K562 (cell line): ENCODE measurements at regions not wholly inside any gene's neighbourhood (a gene's known extent, or its start where the extent isn't known, plus 50 kb on each side); places are given as distances from the start of the nearest gene placed in this dataset.

Experiments
- ATAC-seq: fragments of 200-7000 bp; cut with Tn5 transposase; 3 replicates; pipeline ENCODE4 v1.9.1; 2020; ENCODE audit warnings: moderate library complexity
- BruUV-seq: library from RNA; stranded (reverse); fragments of 400-500 nt; replicated peaks from 2 replicates; lab custom pipeline; 2021; lab: Mats Ljungman, UMichigan
- CTCF ChIA-PET: fragments of 300-600 bp; formaldehyde crosslinking; extraction: SDS; loops from one replicate; lab custom pipeline; 2021; ENCODE audit warnings: low intra/inter-chr PET ratio; lab: Yijun Ruan, JAX
- POLR2A ChIA-PET: fragments of 300-600, 350-650 bp; sonication (Branson Sonifier 250); formaldehyde crosslinking; extraction: SDS; loops from one replicate; lab custom pipeline; 2021; ENCODE audit warnings: antibody characterized with exemption, inconsistent platforms; lab: Yijun Ruan, JAX
- DNase-seq, 4 experiments: peaks; one replicate each; pipeline versions ENCODE4 v3.0.0 to v3.0.0-alpha.2; 2011 to 2018; ENCODE audit warnings: low spot score in 3 of 4, mixed read lengths in 3 of 4; ENCODE audit errors: extremely low read depth in 1 of 4
- FAIRE-seq: peaks from 2 replicates; lab custom pipeline; 2011; peaks lifted over from hg19 to GRCh38; lab: Jason Lieb, UNC
- H2AFZ ChIP-seq: 2 replicates; pipeline ENCODE4 v1.6.0; 2011; ENCODE audit warnings: low read depth, low read length, control low read depth, inconsistent platforms
- H3K27ac ChIP-seq: fragments of 200-600 bp; 3 replicates; pipeline ENCODE4 v1.8.0; 2011; ENCODE audit warnings: low read depth, mild to moderate bottlenecking, control low read depth, inconsistent platforms, low read length, moderate library complexity, mixed read lengths; ENCODE audit errors: extremely low read depth
- H3K27me3 ChIP-seq, 2 experiments: fragments of 300-600 bp in 1 of 2; 2 replicates in 1 of 2; 3 replicates in 1 of 2; pipeline versions ENCODE4 v1.6.0 to v1.8.0; 2011; ENCODE audit warnings: inconsistent platforms in 2 of 2, low read length in 2 of 2, mild to moderate bottlenecking in 1 of 2, mixed read lengths in 1 of 2, moderate library complexity in 1 of 2; ENCODE audit not compliant: control insufficient read depth in 2 of 2, insufficient read depth in 2 of 2
- H3K36me3 ChIP-seq: fragments of 300-600 bp; 3 replicates; pipeline ENCODE4 v1.8.0; 2011; ENCODE audit warnings: mild to moderate bottlenecking, low read length, inconsistent platforms; ENCODE audit not compliant: control insufficient read depth, insufficient read depth
- H3K4me1 ChIP-seq, 2 experiments: fragments of 200-600 bp in 1 of 2; replicated peaks in 1 of 2; 2 replicates in 1 of 2; 3 replicates in 1 of 2; pipeline versions ENCODE4 v1.5.1 to v1.8.0; 2011; ENCODE audit warnings: inconsistent platforms in 2 of 2, low read length in 2 of 2, mild to moderate bottlenecking in 1 of 2, mixed read lengths in 1 of 2, moderate library complexity in 1 of 2; ENCODE audit not compliant: control insufficient read depth in 2 of 2, insufficient read depth in 2 of 2
- H3K4me2 ChIP-seq: 2 replicates; pipeline ENCODE4 v1.6.1; 2011; ENCODE audit warnings: low read length, control low read depth, inconsistent platforms, mixed read lengths; ENCODE audit not compliant: insufficient read depth
- H3K4me3 ChIP-seq: fragments of 200-600 bp; sonication (generic), shearing (Covaris generic); 2 replicates; pipeline ENCODE4 v1.5.1; 2016; ENCODE audit warnings: control low read depth, inconsistent platforms
- H3K79me2 ChIP-seq: fragments of 200-600 bp; 3 replicates; pipeline ENCODE4 v1.8.0; 2011; ENCODE audit warnings: low read length, inconsistent platforms; ENCODE audit not compliant: control insufficient read depth, insufficient read depth
- H3K9ac ChIP-seq, 2 experiments: 2 replicates each; pipeline versions ENCODE4 v1.6.0 to v1.6.1; 2011; ENCODE audit warnings: low read depth in 2 of 2, low read length in 2 of 2, control low read depth in 1 of 2, inconsistent platforms in 1 of 2, mild to moderate bottlenecking in 1 of 2, mixed read lengths in 1 of 2; ENCODE audit not compliant: insufficient read depth in 1 of 2
- H3K9me1 ChIP-seq: one replicate; pipeline ENCODE4 v1.6.0; 2011; ENCODE audit warnings: inconsistent platforms, mild to moderate bottlenecking, low read length, moderate library complexity; ENCODE audit not compliant: control insufficient read depth, insufficient read depth
- H3K9me3 ChIP-seq: replicated peaks from 2 replicates; pipeline ENCODE4 v1.5.1; 2011; ENCODE audit warnings: low read depth, low read length, inconsistent platforms; ENCODE audit not compliant: control insufficient read depth, insufficient read depth
- H4K20me1 ChIP-seq: replicated peaks from 2 replicates; pipeline ENCODE4 v1.6.1; 2011; ENCODE audit warnings: low read length, inconsistent platforms, mixed read lengths; ENCODE audit not compliant: control insufficient read depth, insufficient read depth
- ADNP ChIP-seq: fragments of 200-800 bp; sonication (Bioruptor generic); IDR thresholded peaks from 2 replicates; pipeline ENCODE4 v1.6.1; 2016; ENCODE audit warnings: missing genetic modification characterization, missing compliant biosample characterization
- ATF2 ChIP-seq: sonication (generic); formaldehyde crosslinking; IDR thresholded peaks from 2 replicates; pipeline ENCODE4 v1.8.1; 2022; ENCODE audit warnings: missing genetic modification reagents
- CREB3 ChIP-seq: fragments of 450-650 bp; conservative IDR thresholded peaks from 2 replicates; pipeline ENCODE4 v1.6.1; 2016; ENCODE audit warnings: missing genetic modification characterization, low read depth, mild to moderate bottlenecking, missing compliant biosample characterization, moderate library complexity
- E2F3 ChIP-seq: fragments of 250-450 bp; sonication (Bioruptor Pico); IDR thresholded peaks from 2 replicates; pipeline ENCODE4 v1.4.0; 2020; ENCODE audit warnings: mild to moderate bottlenecking
- ERF ChIP-seq: fragments of 450-650 bp; formaldehyde crosslinking; IDR thresholded peaks from 2 replicates; pipeline ENCODE4 v1.4.0; 2020; ENCODE audit warnings: mild to moderate bottlenecking, mixed read lengths
- GATA2 ChIP-seq: sonication (generic); formaldehyde crosslinking; IDR thresholded peaks from 2 replicates; pipeline ENCODE4 v1.4.0; 2020; ENCODE audit warnings: mild to moderate bottlenecking, missing genetic modification reagents
- HIVEP1 ChIP-seq: fragments of 250-450 bp; sonication (Bioruptor Pico); IDR thresholded peaks from 2 replicates; pipeline ENCODE4 v1.4.0; 2020; ENCODE audit warnings: mild to moderate bottlenecking
- NR4A1 ChIP-seq, 2 experiments: fragments of 250-450 bp in 1 of 2; fragments of 450-650 bp in 1 of 2; sonication (Bioruptor Pico) in 1 of 2; IDR thresholded peaks; 2 replicates each; pipeline versions ENCODE4 v1.4.0 to v1.6.1; 2016 to 2020; ENCODE audit warnings: mild to moderate bottlenecking in 2 of 2, missing compliant biosample characterization in 1 of 2, missing genetic modification characterization in 1 of 2, moderate library complexity in 1 of 2
- PURB ChIP-seq: sonication (generic); formaldehyde crosslinking; IDR thresholded peaks from 2 replicates; pipeline ENCODE4 v1.9.0; 2021; ENCODE audit warnings: low read depth, mild to moderate bottlenecking, missing genetic modification reagents
- RAD51 ChIP-seq: fragments of 450-650 bp; IDR thresholded peaks from 2 replicates; pipeline ENCODE4 v1.7.1; 2016; ENCODE audit warnings: low read depth, mild to moderate bottlenecking, borderline replicate concordance
- SMAD2 ChIP-seq: fragments of 150-350 bp; IDR thresholded peaks from 2 replicates; pipeline ENCODE4 v1.6.1; 2014; ENCODE audit warnings: low read depth, mild to moderate bottlenecking, low read length
- SMAD3 ChIP-seq: fragments of 450-650 bp; formaldehyde crosslinking; conservative IDR thresholded peaks from 2 replicates; pipeline ENCODE4 v1.4.0; 2020; ENCODE audit warnings: mild to moderate bottlenecking
- THAP7 ChIP-seq: fragments of 250-450 bp; sonication (Bioruptor Pico); IDR thresholded peaks from 2 replicates; pipeline ENCODE4 v1.5.0; 2021
- ZNF146 ChIP-seq: IDR thresholded peaks from one replicate; pipeline ENCODE4 v1.6.1; 2018; ENCODE audit warnings: missing compliant biosample characterization; ENCODE audit not compliant: unreplicated experiment
- WGBS: fragments of 100-300 bp; shearing (Covaris generic); methylation state at CpG from one replicate; pipeline ENCODE4 v1.1.6; 2016; ENCODE audit warnings: low coverage, mixed read lengths; ENCODE audit not compliant: insufficient coverage; ENCODE audit errors: missing lambda C conversion rate; 5-methylcytosine and 5-hydroxymethylcytosine counted together
- in situ Hi-C: fragments of 300-500 bp; cut with MboI; formaldehyde crosslinking; loops from 4 replicates; pipeline ENCODE4 v1.15.0; 2018; ENCODE audit warnings: inconsistent platforms, mixed read lengths
- intact Hi-C: fragments of 100-400 bp; cut with micrococcal nuclease; formaldehyde crosslinking; loops from 2 replicates; pipeline ENCODE4 v1.14.2; 2022
- TF ChIP-seq, protein P1 (sequence below): fragments of 250-450 bp; sonication (Bioruptor Pico); IDR thresholded peaks from 2 replicates; pipeline ENCODE4 v1.8.0; 2022; ENCODE audit warnings: inconsistent platforms

DNA sequence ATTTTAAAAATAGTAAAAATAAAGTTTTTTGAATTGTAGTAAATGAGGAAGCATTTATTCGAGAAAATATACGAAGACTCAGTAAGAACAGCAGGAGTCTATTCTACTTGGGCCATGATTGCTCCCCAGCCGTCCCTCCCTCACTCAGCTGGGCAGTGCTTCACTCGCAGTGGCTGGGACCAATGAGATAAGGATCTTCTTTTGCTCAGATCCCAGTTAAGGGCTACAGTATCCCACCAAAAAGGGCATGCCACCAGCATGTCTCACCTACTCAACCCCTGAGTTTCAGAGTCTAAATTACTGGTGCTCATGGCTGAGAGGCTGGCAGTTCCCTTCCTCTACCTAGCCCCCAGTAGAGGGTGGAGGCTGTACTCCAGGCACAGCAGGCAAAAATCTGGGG lies 455.7 kb upstream of the PFKP start:
- Histone ChIP-seq H3K9me3 (no peaks in the 10 kb centered on the region), H3K27me3 (no peaks in the 10 kb centered on the region), H2AFZ (no peak overlapping the region), H4K20me1 (no peaks in the 10 kb centered on the region), H3K9ac (no peak overlapping the region), H3K79me2 (no peaks in the 10 kb centered on the region), H3K36me3 (no peaks in the 10 kb centered on the region), H3K4me2 (no peak overlapping the region), H3K27ac (no peak overlapping the region), H3K4me3 (no peak overlapping the region)
- DNase-seq (no peak), FAIRE-seq (no peak)
- POLR2A ChIA-PET = no interaction called here
- in situ Hi-C loops = no loop called here
- TF ChIP-seq ATF2 (no peak), ADNP (tag) (no peak), GATA2 (no peak), THAP7 (no peak), SMAD3 (no peak), RAD51 (no peak), E2F3 (CRISPR knock-in tag) (no peak), CREB3 (tag) (no peak), NR4A1 (CRISPR knock-in tag; IDR thresholded peaks at IDR 0.05) (no peak), NR4A1 (tag; IDR thresholded peaks at IDR 0.05) (no peak), HIVEP1 (CRISPR knock-in tag) (no peak), ERF (no peak), SMAD2 (no peak), PURB (no peak), ZNF146 (CRISPR knock-in tag) (no peak)
- TF ChIP-seq, protein P1, sequence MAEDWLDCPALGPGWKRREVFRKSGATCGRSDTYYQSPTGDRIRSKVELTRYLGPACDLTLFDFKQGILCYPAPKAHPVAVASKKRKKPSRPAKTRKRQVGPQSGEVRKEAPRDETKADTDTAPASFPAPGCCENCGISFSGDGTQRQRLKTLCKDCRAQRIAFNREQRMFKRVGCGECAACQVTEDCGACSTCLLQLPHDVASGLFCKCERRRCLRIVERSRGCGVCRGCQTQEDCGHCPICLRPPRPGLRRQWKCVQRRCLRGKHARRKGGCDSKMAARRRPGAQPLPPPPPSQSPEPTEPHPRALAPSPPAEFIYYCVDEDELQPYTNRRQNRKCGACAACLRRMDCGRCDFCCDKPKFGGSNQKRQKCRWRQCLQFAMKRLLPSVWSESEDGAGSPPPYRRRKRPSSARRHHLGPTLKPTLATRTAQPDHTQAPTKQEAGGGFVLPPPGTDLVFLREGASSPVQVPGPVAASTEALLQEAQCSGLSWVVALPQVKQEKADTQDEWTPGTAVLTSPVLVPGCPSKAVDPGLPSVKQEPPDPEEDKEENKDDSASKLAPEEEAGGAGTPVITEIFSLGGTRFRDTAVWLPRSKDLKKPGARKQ (CRISPR knock-in tag) = no peak
- TF ChIP-seq, all 486 proteins: peak for 0
- 3% methylated on average over 4 of the region's 4 CpGs for WGBS
- Histone ChIP-seq H3K4me1 (no peaks in the 10 kb centered on the region), H3K9me1 (no peaks in the 10 kb centered on the region)
- no TSS peak for BruUV-seq
- CTCF ChIA-PET = no interaction called here
- intact Hi-C loops = no loop called here
- no peak for ATAC-seq
